Neural cell (in vitro differentiated cells): ENCODE measurements at regions not wholly inside any gene's neighbourhood (a gene's known extent, or its start where the extent isn't known, plus 50 kb on each side); places are given as distances from the start of the nearest gene placed in this dataset.

Source experiments
- H2AFZ ChIP-seq: fragments of 200-600, 300-800 bp; sonication (generic), shearing (Covaris generic); 2 replicates; pipeline ENCODE4 v1.6.0; 2014; ENCODE audit warnings: low read depth, mild to moderate bottlenecking, antibody characterized with exemption, low read length, moderate library complexity
- H3F3A ChIP-seq: fragments of 200-600 bp; shearing (Covaris generic); 2 replicates; pipeline ENCODE4 v1.6.1; 2016; ENCODE audit warnings: mild to moderate bottlenecking, moderate library complexity, mixed read lengths, antibody characterized with exemption, low read length; ENCODE audit not compliant: insufficient read depth, poor library complexity, severe bottlenecking
- H3K27ac ChIP-seq: fragments of 200-600, 300-800 bp; sonication (generic), shearing (Covaris generic); 2 replicates; pipeline ENCODE4 v1.5.1; 2014; ENCODE audit warnings: mild to moderate bottlenecking, low read length, moderate library complexity
- H3K27me3 ChIP-seq: fragments of 300-800, 200-600 bp; sonication (generic), shearing (Covaris generic); 2 replicates; pipeline ENCODE4 v1.6.0; 2014; ENCODE audit warnings: mild to moderate bottlenecking, low read depth, low read length, moderate library complexity; ENCODE audit not compliant: insufficient read depth
- H3K36me3 ChIP-seq: fragments of 300-800, 200-600 bp; sonication (generic), shearing (Covaris generic); 2 replicates; pipeline ENCODE4 v1.5.1; 2014; ENCODE audit warnings: mild to moderate bottlenecking, antibody characterized with exemption, low read length, moderate library complexity; ENCODE audit not compliant: insufficient read depth
- H3K4me2 ChIP-seq: fragments of 300-800, 200-600 bp; sonication (generic), shearing (Covaris generic); 2 replicates; pipeline ENCODE4 v1.6.0; 2014; ENCODE audit warnings: mild to moderate bottlenecking, low read length
- H3K4me3 ChIP-seq: fragments of 300-800, 200-600 bp; sonication (generic), shearing (Covaris generic); 2 replicates; pipeline ENCODE4 v1.5.1; 2014; ENCODE audit warnings: mild to moderate bottlenecking, low read length, moderate library complexity
- H3K79me2 ChIP-seq: fragments of 200-600 bp; shearing (Covaris generic); replicated peaks from 2 replicates; pipeline ENCODE4 v1.6.0; 2014; ENCODE audit warnings: mild to moderate bottlenecking, low read length, moderate library complexity; ENCODE audit not compliant: insufficient read depth
- H3K9ac ChIP-seq: fragments of 300-800, 200-600 bp; sonication (generic), shearing (Covaris generic); 2 replicates; pipeline ENCODE4 v1.6.1; 2016; ENCODE audit warnings: mild to moderate bottlenecking, low read length, mixed read lengths
- H3K9me2 ChIP-seq: fragments of 200-600 bp; shearing (Covaris generic); 2 replicates; pipeline ENCODE4 v1.6.1; 2016; ENCODE audit warnings: mild to moderate bottlenecking, low read length, mixed read lengths; ENCODE audit not compliant: insufficient read depth
- H3K9me3 ChIP-seq: fragments of 200-600, 300-800 bp; sonication (generic), shearing (Covaris generic); 2 replicates; pipeline ENCODE4 v1.6.1; 2016; ENCODE audit warnings: mild to moderate bottlenecking, mixed run types, low read length, moderate library complexity, mixed read lengths
- H4K20me1 ChIP-seq: fragments of 200-600 bp; shearing (Covaris generic); 2 replicates; pipeline ENCODE4 v1.6.1; 2016; ENCODE audit warnings: mild to moderate bottlenecking, mixed run types; ENCODE audit not compliant: insufficient read depth
- EP300 ChIP-seq: fragments of 450-650 bp; conservative IDR thresholded peaks from 2 replicates; pipeline ENCODE4 v1.6.1; 2014; ENCODE audit warnings: antibody characterized with exemption, mild to moderate bottlenecking, moderate library complexity; ENCODE audit not compliant: poor library complexity, severe bottlenecking
- EZH2 ChIP-seq: fragments of 200-600, 300-800 bp; shearing (Covaris generic), sonication (generic); IDR thresholded peaks from 2 replicates; pipeline ENCODE4 v1.6.1; 2014; ENCODE audit warnings: antibody characterized with exemption, low read length, borderline replicate concordance, mild to moderate bottlenecking; ENCODE audit not compliant: insufficient read depth, poor library complexity, severe bottlenecking
- MXI1 ChIP-seq: fragments of 450-650 bp; conservative IDR thresholded peaks from 2 replicates; pipeline ENCODE4 v1.6.1; 2014; ENCODE audit warnings: antibody characterized with exemption, mild to moderate bottlenecking; ENCODE audit not compliant: poor library complexity, severe bottlenecking
- POLR2AphosphoS5 ChIP-seq: IDR thresholded peaks from 2 replicates; pipeline ENCODE4 v1.6.1; 2012
- RAD21 ChIP-seq: fragments of 450-650 bp; conservative IDR thresholded peaks from 2 replicates; pipeline ENCODE4 v1.6.1; 2014; ENCODE audit warnings: antibody characterized with exemption, mild to moderate bottlenecking, moderate library complexity
- REST ChIP-seq: IDR thresholded peaks from 2 replicates; pipeline ENCODE4 v1.6.1; 2012; ENCODE audit warnings: borderline replicate concordance
- SMC3 ChIP-seq: fragments of 450-650 bp; conservative IDR thresholded peaks from 2 replicates; pipeline ENCODE4 v1.6.1; 2014; ENCODE audit warnings: antibody characterized with exemption, mild to moderate bottlenecking, moderate library complexity; ENCODE audit not compliant: poor library complexity
- TAF1 ChIP-seq: IDR thresholded peaks from 2 replicates; pipeline ENCODE4 v1.6.1; 2012; ENCODE audit warnings: low read depth
- TF ChIP-seq, protein P1 (sequence below): fragments of 450-650 bp; IDR thresholded peaks from 2 replicates; pipeline ENCODE4 v1.5.1; 2014; ENCODE audit warnings: antibody characterized with exemption, mild to moderate bottlenecking, moderate library complexity; ENCODE audit not compliant: poor library complexity, severe bottlenecking

- H3K4me3 ChIP-seq = no peak overlapping the region
- no peaks in the 10 kb centered on the region for H4K20me1 ChIP-seq
- H3K9ac ChIP-seq = no peak overlapping the region
- no peaks in the 10 kb centered on the region for H3K79me2 ChIP-seq
- H2AFZ ChIP-seq = no peak overlapping the region
- no peaks in the 10 kb centered on the region for H3F3A ChIP-seq
- H3K9me3 ChIP-seq = no peaks in the 10 kb centered on the region
- no peak for TF ChIP-seq POLR2AphosphoS5
- TF ChIP-seq, protein P1, sequence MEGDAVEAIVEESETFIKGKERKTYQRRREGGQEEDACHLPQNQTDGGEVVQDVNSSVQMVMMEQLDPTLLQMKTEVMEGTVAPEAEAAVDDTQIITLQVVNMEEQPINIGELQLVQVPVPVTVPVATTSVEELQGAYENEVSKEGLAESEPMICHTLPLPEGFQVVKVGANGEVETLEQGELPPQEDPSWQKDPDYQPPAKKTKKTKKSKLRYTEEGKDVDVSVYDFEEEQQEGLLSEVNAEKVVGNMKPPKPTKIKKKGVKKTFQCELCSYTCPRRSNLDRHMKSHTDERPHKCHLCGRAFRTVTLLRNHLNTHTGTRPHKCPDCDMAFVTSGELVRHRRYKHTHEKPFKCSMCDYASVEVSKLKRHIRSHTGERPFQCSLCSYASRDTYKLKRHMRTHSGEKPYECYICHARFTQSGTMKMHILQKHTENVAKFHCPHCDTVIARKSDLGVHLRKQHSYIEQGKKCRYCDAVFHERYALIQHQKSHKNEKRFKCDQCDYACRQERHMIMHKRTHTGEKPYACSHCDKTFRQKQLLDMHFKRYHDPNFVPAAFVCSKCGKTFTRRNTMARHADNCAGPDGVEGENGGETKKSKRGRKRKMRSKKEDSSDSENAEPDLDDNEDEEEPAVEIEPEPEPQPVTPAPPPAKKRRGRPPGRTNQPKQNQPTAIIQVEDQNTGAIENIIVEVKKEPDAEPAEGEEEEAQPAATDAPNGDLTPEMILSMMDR = no peak
- TF ChIP-seq MXI1 = no peak
- TF ChIP-seq SMC3 = no peak
- TF ChIP-seq EZH2 = no peak
- TF ChIP-seq RAD21 = no peak
- TF ChIP-seq REST = no peak
- TF ChIP-seq TAF1 = no peak
- no peak for TF ChIP-seq EP300
- H3K36me3 ChIP-seq = no peaks in the 10 kb centered on the region
- H3K27me3 ChIP-seq = no peaks in the 10 kb centered on the region
- H3K9me2 ChIP-seq = no peaks in the 10 kb centered on the region
- H3K27ac ChIP-seq = no peak overlapping the region
- no peak overlapping the region for H3K4me2 ChIP-seq
These were observed 278.3 kb upstream of the LRATD1 start for GRCh38 chr2:14354231-14354630.

DNA sequence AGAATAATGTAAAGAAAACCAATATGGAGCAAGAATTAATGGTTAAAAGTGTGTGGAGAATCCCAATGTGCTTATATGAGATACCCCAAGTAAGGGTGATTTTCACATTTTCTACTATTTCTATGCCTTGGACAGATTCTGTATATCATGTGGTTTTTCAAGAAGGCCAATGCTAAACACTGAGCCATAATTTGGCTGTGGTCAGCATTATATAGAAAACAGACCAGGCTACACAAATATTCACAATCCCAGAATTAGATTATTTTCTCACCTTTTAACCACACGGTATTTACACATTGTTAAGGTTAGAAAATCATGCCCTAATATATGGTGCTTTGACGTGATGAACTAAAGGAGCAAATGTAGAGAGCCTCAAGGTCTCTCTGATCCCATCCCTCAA is 277.4 kb upstream of the LRATD1 start:
- Histone ChIP-seq H3K9ac (no peak overlapping the region), H4K20me1 (no peaks in the 10 kb centered on the region), H3F3A (no peaks in the 10 kb centered on the region), H3K4me2 (no peak overlapping the region), H2AFZ (no peak overlapping the region), H3K27me3 (no peaks in the 10 kb centered on the region), H3K4me3 (no peak overlapping the region), H3K9me2 (no peaks in the 10 kb centered on the region), H3K27ac (no peak overlapping the region), H3K9me3 (no peaks in the 10 kb centered on the region), H3K79me2 (no peaks in the 10 kb centered on the region), H3K36me3 (no peaks in the 10 kb centered on the region)
- TF ChIP-seq MXI1 (no peak), SMC3 (no peak), RAD21 (no peak), REST (no peak), TAF1 (no peak)
